Activated CD4-positive, alpha-beta T cell treated with anti-CD3 and anti-CD28 coated beads, Interleukin-2, amount 50 U/mL, for 24 hours (primary cell): ENCODE measurements at regions not wholly inside any gene's neighbourhood (a gene's known extent, or its start where the extent isn't known, plus 50 kb on each side); places are given as distances from the start of the nearest gene placed in this dataset.
"Not testable (repeated sequence)": the region's sequence is repeated elsewhere in the genome, so short reads cannot be mapped to it uniquely, and the experiment has no call there.

ENCODE experiments used
- DNase-seq, 2 donors: peaks; one replicate each; pipeline ENCODE4 v3.0.0-alpha.2; 2020; ENCODE audit warnings: low read depth in 1 of 2, low spot score in 1 of 2

DNA sequence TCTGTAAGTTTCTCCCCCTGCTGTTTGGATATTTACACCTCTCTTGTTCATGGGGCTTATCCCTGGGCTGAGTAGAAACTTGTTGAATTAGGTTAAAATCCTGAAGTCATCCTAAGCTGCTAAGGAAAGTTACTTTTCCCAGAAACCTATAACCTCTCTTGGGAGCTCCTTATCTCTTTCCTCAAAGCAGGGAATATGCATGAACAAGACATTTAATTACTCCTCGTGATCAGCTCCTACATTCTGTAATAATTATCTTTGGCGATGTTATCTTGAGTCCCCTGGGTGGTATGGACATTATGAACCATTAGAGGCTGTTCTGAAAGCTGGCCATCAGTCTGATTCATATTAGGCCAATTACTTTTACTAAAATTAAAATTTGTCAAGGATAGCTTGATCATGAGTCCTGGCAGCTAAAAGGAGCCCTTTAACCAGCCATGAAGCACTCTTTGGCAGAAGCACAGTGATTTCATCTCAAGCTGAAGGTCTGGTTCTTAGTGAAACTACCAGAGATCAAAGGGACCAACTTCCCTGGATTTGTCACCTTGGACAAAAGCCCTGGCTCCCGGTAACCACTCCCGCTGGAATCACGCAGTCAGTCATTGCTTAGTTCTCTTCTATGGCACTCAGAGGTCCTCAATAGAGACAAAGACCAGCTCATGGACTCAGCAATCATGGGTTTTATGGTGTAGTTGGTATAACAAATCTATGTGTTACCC, 811.8 kb downstream of the UQCRFS1 start:
- no peak for DNase-seq

DNA sequence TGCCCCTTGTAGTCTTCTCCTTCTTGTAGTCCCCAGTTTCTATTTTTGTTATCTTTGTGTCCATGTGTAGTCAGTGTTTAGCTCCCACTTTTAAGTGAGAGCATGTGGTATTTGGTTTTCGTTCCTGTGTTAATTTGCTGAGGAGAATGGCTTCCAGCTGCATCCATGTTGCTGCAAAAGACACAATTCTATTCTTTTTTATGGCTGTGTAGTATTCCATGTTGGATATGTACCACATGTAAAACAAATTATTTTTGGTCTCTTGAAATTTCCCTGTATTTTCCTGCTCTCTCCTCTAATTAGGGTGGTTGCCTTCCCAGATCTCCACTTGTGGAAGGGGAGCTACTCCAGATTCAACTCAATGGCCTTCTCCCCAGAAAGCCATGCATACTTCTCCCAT, 813.8 kb downstream of the UQCRFS1 start:
- DNase-seq = no peak

DNA sequence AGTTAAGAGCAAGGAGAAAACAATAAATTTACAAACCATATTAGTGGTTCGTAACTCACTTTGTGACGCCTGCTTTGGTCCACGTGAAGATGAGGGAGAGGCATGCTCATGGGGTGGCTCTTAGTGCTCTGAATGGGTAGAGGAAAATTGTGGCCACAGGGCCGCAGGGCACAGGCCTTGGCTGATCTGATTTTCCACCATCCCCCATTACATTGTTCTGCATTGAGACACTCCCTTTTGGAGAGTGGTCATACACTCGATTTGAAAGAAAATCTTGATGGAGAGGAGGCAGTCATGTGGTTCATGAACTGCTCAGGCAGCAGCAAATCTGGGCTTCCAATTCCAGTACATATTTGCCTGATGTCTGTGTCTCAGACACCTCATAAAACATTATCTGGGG, 815.2 kb downstream of the UQCRFS1 start:
- DNase-seq = no peak

DNA sequence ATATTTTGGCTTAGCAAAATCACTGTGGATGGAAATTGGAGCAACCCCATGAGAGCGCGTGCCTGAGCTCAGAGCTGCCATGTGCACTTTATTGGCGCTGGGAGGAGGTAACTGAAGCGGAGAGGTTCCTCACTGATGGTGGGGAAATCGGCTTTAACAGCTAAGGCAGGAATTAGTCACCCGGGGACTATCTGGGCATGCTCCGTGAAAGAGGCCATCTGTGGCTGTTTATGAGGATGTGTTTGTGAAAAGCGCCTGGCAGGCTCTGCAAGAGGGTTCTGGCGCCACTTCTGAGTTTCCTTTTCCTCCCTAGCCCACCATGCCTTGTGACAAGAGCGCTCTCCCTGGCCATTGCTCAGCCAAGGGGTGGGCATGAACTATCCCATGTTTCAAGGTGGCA, 815.6 kb downstream of the UQCRFS1 start:
- DNase-seq = no peak

DNA sequence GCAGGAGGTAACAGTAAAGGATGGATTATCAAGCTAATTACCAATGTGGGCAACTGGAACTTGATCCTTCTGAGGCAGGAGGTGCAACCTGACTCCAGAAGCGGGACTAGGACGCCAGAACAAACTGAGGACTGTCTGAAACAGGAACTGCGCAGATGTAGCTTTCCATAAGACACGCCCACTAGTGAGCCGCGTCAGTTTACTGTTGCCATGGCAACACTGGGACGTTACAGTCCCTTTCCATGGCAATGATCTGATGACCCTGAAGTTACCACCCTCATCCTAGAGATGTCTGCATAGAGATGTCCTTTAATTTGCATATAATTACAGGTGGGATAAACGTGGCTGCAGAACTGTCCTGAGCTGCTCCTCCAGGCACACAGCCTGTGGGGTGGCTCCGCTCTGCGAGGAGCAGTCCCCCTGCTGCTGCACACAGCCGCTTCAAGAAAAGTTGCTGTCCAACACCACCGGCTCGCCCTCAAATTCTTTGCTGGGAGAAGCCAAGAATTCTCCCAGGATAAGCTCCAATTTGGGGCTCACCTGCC, 816.6 kb downstream of the UQCRFS1 start:
- DNase-seq = no peak

DNA sequence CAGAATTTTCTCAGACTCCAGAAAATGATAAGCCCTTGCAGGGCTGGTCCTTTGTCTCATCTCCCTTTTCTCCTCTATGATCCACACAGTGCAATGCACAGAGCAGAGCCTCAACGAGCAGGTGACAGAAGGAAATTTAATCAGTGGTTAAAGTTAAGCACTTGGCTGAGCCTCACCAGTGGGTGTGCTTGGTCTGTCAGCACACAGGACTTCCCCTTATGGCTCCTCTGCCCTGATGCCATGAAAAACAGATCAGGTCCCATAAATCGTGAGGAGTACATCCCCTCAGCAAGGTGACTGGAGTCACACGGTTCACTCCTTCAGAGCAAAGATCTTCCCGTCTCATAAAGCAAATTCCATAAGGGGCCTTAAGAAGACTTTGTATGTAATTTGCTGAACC, 818.2 kb downstream of the UQCRFS1 start:
- DNase-seq = no peak

DNA sequence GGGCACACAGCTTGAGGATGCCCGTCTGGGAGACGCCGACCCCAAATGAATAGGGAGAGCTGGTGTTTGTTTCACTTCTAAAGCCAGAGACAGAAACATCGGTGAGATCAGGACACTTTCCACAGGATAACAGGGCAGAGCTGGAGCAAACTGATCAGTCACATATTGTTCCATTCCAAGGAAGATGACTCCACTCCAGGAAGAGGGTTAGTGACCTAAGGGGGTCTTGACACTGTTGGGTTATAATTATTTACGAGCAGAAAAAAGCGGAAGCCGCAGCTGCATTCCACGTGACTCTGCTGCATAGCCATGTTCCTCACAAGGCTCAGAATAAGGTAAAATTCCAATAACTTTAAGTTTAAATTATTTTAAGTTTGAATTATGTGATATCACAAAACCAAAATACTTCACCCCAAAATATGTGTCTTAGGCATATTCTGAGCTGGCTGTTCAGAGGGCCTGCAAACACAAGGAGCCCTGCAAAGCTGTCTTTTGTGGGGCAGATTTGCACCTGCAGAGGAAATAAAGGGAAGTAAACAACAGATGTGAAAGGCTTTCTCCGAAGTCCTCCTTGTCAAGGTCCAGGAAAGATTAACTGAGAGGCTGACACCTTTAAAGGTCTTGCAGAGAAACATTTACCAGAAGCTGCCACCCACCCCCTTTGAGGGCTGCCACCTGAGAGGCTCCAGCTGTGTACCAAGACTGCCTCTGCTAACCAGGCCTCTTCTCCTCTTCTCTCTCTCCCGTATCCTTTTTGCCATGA, 819.2 kb downstream of the UQCRFS1 start:
- no peak for DNase-seq

DNA sequence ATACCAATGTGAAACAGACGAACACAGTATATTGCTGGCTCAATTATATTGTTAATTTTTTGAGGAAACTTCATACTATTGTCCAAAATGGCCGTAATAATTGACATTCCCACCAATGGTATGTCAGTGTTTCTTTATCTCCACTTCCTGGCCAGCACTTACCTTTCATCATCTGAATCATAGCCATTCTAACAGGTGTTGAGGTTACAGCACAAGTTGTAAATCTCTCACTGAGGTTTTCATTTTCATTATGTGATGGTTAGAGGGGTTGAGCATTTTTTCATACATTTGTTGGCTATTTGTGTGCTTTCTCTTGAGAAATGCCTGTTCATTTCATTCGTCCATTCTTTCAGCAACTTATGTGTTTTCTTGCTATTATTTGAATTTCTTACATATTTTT, 824.0 kb downstream of the UQCRFS1 start:
- DNase-seq = no peak

DNA sequence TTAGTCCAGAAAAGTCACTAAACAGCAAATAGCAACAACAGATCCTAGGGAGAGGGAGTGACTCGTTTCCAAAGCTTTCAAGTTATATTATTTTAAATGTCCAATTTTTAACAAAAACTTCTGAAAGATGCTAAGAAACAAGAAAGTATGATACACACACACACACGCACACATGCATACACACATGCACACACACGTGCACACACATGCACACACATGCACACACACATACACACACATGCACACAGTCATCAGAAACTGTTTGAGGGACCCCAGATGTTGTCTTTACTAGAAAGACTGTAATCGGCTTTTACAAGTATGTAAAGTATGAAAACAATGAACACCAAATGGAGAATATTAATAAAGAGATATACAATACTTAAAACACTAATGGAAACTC, 825.4 kb downstream of the UQCRFS1 start:
- DNase-seq = no peak

DNA sequence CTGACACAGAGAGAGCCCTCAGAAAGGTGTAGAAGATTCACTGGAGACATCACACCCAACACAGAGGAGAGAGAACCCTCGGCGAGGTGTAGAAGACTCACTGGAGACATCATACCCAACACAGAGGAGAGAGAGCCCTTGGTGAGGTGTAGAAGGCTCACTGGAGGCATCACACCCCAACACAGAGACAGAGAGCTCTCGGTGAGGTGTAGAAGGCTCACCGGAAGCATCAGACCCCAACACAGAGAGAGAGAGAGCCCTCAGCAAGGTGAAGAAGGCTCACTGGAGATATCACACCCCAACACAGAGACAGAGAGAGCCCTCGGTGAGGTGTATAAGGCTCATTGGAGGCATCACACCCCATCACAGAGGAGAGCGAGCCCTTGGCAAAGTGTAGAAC, 826.5 kb downstream of the UQCRFS1 start:
- DNase-seq = no peak

DNA sequence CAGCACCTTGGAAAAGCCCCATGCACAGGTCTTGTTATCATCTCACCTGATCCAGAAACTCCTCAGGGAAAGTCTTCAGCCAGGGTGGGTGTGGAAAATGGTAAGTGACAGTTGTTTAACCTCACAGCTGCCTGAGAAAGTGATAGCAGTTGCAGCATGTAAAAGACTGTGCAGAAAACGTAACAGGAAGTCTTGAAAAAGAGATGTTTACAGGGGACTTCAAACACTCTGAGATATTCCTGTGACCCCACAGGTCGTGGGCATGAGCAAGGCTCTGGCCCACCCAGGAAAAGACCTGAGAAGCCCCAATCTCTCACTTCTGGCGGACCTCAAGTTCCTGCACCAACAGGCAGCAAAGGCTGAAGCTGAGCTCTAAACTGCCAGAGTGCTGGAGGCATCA, 826.9 kb downstream of the UQCRFS1 start:
- no peak for DNase-seq

DNA sequence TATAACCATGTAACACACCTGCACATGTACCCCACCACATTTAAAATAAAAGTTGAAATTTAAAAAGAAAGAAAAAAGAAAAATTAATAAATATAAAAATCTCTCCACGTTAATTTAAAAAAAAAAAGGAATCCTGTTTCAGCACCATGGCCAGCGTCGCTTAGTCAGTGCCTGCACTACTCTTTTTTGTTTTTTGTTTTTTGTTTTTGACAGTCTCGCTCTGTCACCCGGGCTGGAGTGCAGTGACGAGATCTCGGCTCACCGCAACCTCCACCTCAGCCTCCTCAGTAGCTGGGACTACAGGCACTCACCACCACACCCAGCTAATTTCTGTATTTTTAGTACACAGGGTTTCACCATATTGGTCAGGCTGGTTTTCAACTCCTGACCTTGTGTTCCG, 835.9 kb downstream of the UQCRFS1 start:
- DNase-seq = no peak

DNA sequence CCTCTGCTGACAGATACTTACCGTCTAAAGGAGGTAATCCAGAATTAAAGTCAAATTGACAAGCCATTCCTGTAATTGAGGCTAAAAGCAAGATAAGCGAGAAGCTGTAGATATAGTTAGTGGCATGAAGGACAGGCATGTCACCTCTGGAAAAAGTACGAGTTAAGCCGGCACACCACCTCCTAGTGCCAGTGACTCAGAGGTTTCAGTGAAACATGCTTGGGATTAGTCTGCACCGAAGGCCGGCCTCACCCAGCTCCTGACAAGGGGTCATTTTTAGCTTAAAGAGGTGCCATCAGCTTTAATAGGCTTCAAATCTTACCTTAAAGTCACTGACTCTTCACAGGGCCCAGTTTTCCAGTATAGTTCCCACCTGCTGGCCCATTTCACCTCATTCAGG, 838.0 kb downstream of the UQCRFS1 start:
- no peak for DNase-seq

DNA sequence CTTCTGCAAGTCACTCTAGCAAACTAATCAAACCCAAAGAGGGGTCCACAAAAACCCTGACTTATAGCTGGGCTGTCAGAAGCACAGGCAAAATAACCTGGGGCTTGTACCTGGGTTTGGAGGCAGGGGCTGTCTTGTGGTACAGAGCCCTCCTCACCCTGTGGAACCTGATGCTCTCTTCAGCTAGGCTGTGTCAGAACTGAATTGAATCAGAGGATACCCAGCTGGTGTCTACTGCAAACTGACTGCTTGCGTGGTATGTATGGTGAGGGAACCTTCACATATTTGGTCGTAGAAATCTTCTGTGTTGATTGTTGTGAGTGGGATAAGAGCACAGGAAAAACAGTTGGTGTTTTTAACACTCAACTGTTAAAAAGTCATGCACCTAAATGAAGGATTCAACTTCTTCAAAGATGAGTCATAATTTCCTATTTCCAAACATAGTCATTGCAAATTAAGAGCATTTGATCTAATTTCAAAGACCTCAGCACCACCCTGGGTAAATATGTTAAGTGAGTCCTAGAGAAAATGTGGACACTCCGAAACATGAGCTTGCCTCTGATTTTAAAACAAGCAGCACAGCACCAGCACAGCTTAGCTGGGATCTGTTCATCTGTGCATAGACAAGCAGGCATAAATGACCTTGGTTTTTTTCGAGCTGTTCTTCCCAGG, 840.2 kb downstream of the UQCRFS1 start:
- DNase-seq = no peak

DNA sequence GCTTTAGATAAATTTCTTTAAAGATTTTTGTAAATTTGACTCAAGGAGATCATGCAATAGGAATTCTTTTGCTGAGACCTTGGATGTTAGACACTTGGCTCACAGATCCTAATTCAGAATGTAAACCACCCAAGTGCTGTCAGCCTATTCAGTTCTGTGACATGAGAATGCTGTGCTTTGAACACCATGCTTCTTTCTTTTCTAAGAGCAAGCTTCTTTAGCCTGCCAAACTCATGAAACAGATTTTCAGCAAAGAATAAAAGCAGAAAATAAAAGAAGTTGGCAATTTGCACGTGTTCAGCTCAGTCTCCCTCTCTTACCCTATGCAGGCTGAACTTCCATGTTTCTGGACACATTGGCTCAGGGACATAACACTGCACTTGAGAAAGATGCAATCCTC, 845.8 kb downstream of the UQCRFS1 start:
- no peak for DNase-seq

DNA sequence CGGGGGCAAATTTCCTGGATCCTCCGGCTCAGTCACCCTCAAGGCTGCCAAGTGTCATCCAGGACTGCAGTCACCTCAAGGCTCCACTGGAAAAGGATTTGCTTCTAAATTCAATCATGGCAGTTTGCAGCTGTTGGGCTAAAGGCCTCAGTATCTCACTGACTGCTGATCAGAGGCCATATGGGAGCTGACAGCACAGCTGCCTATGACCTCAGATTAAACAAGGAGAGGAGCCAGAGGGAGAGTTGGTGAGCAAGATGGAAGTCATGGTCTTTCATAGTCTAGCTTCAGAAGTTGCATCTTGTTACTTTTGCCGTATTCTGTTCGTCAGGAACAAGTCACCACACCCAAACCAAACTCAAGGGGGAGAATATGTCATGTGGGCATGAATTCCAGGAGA, 849.7 kb downstream of the UQCRFS1 start:
- no peak for DNase-seq

DNA sequence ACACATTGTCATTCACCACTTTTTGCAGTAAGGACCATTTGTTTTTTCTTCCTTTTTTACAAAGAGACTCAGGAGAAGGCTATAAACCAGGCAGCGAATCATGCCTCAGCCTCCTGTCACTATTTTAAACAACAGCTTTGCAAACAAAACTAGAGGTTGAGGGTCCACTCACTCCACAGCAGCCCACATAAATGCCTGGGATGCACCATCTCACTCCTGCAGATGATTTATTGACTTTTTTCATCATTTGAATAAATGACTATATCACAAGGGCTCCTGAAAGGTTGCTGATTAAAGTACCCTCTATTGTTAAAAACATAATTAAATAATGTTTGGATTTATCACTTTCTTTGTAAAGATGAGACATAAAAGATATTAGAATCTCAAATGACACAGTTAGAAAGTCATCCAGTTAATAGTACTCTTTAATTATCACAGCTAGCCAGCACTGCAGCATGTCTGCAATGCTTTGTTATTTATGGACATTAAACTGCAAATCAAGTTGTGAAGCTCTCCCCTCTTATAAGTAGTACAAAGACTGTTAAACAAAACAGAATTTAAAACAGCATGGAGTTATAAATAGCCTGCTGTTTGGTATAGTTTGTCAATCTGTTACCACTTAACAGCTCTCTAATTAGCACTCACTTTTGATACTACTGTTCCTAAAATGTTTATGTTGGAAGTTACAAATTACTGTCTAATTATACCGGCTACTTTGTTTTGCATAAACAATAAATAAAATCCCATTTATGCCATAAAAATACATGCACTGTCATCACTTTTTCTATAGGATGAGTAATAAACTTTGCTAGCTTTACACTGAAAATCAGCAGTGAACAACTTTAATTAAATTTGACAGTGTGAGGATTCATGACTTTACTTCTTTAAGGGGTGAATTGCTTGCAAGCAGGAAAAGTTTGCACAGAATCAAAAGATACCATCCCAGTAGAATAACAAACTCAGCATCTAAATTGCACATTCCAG, 853.2 kb downstream of the UQCRFS1 start:
- no peak for DNase-seq

DNA sequence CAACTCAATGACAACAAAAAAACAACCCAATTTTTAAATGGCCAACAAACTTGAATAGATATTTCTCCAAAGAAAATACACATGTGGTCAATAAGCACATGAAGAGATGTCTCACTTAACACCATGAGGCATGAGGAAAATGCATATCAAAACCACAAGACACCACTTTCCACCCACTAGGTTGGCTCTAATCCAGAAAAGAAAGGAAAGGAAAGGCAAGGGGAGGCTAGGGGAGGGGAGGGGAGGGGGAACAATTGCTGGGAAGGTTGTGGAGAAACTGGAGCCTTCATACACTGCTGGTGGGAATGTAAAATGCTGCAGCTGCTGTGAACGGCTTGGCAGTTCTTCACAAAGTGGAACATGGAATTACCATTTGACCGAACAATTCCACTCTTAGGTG, 854.3 kb downstream of the UQCRFS1 start:
- DNase-seq = no peak

DNA sequence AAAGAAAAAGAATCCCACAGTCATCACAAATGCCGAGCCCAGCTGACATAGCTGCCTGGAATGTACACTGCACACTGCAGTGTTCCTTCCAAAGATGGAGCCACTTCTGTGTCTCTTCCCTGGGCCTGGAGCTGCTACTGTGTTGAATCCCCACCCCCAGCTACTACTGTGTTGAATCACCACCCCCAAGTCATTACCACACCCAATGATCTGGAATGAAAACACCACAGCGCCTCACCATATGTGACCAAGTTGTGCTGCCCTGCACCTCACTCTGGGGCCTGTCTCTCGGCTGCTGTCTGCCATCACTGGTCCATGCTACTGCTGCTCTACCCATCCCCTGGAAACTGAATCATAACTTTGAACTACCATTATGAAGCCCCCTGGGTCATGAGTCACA, 861.2 kb downstream of the UQCRFS1 start:
- DNase-seq = no peak

DNA sequence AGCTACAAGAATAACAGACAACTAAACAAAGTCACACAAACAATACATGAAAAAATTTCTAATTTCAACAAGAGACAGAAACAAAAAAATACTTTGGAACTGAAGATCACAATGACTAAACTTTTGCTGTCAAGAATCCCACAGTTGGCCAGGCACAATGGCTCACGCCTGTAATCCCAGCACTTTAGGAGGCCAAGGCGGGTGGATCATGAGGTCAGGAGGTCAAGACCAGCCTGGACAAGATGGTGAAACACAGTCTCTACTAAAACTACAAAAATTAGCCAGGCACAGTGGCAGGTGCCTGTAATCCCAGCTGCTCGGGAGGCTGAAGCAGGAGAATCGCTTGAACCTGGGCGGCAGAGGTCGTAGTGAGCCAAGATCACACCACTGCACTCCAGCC, 861.6 kb downstream of the UQCRFS1 start:
- DNase-seq = not testable (repeated sequence)

DNA sequence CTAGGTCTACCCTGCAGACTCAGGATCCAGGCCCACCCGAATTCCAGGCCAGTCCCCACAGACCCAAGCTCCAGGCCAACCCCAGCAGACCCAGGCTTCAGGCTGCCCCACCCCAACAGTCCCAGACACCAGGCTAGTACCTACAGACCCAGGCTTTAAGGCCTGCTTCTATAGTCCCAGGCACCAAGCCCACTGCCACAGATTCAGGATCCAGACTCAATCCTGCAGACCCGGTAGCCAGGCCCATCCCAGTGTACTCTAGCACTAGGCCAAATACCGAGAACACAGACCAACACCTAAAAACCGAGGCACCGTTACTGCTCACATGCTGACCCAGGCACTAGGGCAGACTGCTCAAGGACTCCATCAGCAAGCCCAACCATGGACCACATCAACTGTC, 862.3 kb downstream of the UQCRFS1 start:
- DNase-seq = no peak
